ENCODE measurements at regions not wholly inside any gene's neighbourhood (a gene's known extent, or its start where the extent isn't known, plus 50 kb on each side); places are given as distances from the start of the nearest gene placed in this dataset.

DNA sequence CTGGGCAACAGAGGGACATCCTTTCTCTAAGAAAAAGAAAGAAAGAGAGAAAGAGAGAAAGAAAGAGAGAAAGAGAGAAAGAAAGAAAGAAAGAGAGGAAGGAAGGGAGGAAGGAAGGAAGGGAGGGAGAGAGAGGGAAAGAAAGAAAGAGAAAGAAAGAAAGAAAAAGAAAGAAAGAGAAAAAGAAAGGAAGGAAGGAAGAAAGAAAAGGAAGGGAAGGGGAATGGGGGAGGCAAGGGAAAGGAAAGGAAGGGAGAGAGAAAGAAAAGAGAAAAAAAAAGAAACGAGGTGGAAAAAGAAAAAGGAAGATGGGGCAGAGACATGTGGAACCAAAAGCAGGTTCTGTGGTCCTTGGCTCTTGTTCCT, 82.9 kb upstream of the SMNDC1 start:
- TF ChIP-seq CTCF (IDR thresholded peaks at IDR 0.05) (no peak), POLR2A (IDR thresholded peaks at IDR 0.05) (no peak)
- DNase-seq (ENCODE audit: low spot score in 2 of 2) = no peak
- intact Hi-C loops (cut with DNase I; ENCODE audit: low total_unique reads) = no loop called here
- 45 to 60% methylated on average over 1 of the region's 1 CpG for WGBS, 2 donors
- H3K4me3 ChIP-seq (ENCODE audit: low read depth, poor library complexity, severe bottlenecking) = no peak overlapping the region

DNA sequence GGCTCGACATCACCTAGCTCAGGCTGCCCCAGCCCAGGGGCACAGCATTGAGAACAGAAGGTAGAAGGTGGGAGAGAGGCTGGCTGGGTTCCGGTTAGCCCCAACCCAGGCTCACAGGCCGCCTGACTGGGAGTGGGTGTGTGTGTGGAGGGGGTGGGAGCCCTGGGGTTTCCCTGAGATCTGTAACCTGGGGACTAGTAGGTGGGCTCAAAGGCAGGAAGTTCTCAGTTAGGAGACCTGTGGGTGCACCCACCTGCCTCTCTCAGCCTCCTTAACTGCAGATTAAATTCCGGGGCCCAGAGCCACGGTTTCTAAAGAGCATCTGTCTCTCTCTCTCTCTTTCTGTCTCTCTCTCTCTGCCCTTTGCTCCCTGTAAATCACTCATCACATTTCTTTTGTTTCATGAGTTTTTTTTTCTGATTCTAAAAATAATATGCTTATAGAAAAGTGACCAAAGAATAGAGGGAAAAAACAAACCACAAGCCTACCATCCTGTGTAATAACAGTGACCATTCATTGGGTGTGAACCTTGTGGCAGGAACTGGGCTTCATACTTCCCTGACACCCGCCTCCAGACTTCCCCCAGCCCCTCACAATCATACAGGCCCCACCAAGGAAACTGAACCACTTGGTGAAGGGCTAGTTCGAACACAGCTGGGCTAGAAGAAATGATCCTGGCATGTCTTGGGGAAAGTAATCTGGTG, 83.4 kb upstream of the SMNDC1 start:
- H3K4me3 ChIP-seq (ENCODE audit: low read depth, poor library complexity, severe bottlenecking) = no peak overlapping the region
- 53 to 61% methylated on average over 7 of the region's 7 CpGs for WGBS, 2 donors
- DNase-seq (ENCODE audit: low spot score in 2 of 2) = no peak
- TF ChIP-seq POLR2A (IDR thresholded peaks at IDR 0.05) (no peak), CTCF (IDR thresholded peaks at IDR 0.05) (no peak)
- intact Hi-C loops (cut with DNase I; ENCODE audit: low total_unique reads) = no loop called here

GRCh38 chr10:110388687-110389052, 84.0 kb upstream of the SMNDC1 start:
- no peak for TF ChIP-seq CTCF (IDR thresholded peaks at IDR 0.05)
- 73 to 76% methylated on average over 7 of the region's 7 CpGs for WGBS, 2 donors
- DNase-seq (ENCODE audit: low spot score in 2 of 2) = no peak
- H3K4me3 ChIP-seq (ENCODE audit: low read depth, poor library complexity, severe bottlenecking) = no peak overlapping the region
- intact Hi-C loops (cut with DNase I; ENCODE audit: low total_unique reads) = no loop called here

DNA sequence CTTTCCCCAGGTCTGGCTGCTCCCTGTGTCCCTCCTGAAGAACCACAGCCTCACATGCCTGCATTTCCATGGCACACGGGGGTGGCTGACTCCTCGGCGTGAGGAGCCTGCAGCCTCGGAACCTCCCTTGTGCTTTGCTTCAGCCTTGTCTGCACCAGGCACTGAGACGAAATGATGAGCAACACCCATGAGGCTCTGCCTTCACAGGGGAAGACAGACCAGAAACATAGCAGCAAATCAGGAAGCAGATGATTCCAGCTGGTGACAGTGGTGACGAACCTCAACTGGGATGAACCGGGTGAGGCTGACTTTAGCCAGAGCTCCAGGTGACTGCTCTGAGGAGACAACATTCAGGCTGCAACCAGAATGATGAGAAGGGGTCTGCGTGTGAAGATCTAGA, 84.5 kb upstream of the SMNDC1 start:
- TF ChIP-seq POLR2A (IDR thresholded peaks at IDR 0.05) = no peak
- no peak for TF ChIP-seq CTCF (IDR thresholded peaks at IDR 0.05)
- WGBS, 2 donors = 74 to 87% methylated on average over 8 of the region's 8 CpGs
- DNase-seq (ENCODE audit: low spot score in 2 of 2) = no peak
- intact Hi-C loops (cut with DNase I; ENCODE audit: low total_unique reads) = no loop called here
- no peak overlapping the region for H3K4me3 ChIP-seq (ENCODE audit: low read depth, poor library complexity, severe bottlenecking)

DNA sequence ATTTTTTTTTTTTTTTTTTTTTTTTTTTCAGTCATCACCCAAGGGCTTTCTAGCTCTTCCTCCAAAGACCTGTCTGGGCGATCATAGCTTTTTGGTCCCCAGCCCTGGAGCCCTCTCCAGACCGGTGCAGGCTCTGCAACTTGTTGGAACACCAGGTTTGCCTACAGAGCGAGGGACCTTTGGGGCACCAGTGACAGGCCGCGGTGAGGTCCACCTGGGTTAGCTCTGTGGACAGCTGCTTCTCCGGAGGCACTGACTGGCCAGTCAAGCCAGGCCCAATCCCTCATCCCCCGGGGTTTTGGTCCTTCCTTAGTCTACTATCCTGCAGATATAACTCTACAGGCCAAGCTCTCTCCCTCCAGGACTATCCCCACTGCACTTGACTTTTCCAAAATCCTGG, 86.8 kb upstream of the SMNDC1 start:
- DNase-seq (ENCODE audit: low spot score in 2 of 2) = no peak
- 85 to 91% methylated on average over 7 of the region's 7 CpGs for WGBS, 2 donors

More for the DNA sequence above, 86.8 kb upstream of the SMNDC1 start:
- TF ChIP-seq CTCF (IDR thresholded peaks at IDR 0.05) = no peak
- TF ChIP-seq POLR2A (IDR thresholded peaks at IDR 0.05) = no peak
- intact Hi-C loops (cut with DNase I; ENCODE audit: low total_unique reads) = no loop called here
- no peak overlapping the region for H3K4me3 ChIP-seq (ENCODE audit: low read depth, poor library complexity, severe bottlenecking)
